ENCODE measurements at regions not wholly inside any gene's neighbourhood (a gene's known extent, or its start where the extent isn't known, plus 50 kb on each side); places are given as distances from the start of the nearest gene placed in this dataset.

DNA sequence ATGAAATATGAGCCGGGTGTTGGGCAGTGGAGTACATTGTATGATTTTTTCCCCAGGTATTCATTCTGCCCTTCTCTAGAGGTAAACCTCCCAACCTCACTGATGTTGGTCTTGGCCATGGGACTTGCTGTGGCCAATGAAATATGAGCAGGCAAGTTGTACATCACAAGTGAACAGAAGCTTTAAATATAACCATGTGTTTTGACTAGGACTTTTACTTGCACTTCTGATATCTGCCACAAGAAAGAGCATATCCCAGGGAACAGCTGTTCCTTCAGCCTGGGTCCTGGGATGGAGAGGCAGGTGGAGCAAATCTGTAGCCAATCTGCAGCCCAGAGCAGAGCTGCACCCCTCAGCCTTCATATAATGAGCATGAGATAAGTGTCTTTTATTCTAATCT lies 109.8 kb upstream of the PALS2 start:
- no peak for TF ChIP-seq PPARA (CRISPR knock-in tag; IDR thresholded peaks at IDR 0.05; ENCODE audit: borderline replicate concordance)
- TF ChIP-seq GLIS3 (CRISPR knock-in tag; IDR thresholded peaks at IDR 0.05): no peak
- TF ChIP-seq TCF4 (CRISPR knock-in tag; IDR thresholded peaks at IDR 0.05; ENCODE audit: borderline replicate concordance): no peak
- no peak for TF ChIP-seq ZC3H10 (CRISPR knock-in tag; IDR thresholded peaks at IDR 0.05)
- TF ChIP-seq OSR1 (CRISPR knock-in tag; IDR thresholded peaks at IDR 0.05): no peak
- no peak for TF ChIP-seq ESRRG (CRISPR knock-in tag; IDR thresholded peaks at IDR 0.05)
- TF ChIP-seq RARB (CRISPR knock-in tag; IDR thresholded peaks at IDR 0.05): no peak
- TF ChIP-seq TOX (CRISPR knock-in tag; IDR thresholded peaks at IDR 0.05; ENCODE audit: borderline replicate concordance): no peak
- TF ChIP-seq, protein P1, sequence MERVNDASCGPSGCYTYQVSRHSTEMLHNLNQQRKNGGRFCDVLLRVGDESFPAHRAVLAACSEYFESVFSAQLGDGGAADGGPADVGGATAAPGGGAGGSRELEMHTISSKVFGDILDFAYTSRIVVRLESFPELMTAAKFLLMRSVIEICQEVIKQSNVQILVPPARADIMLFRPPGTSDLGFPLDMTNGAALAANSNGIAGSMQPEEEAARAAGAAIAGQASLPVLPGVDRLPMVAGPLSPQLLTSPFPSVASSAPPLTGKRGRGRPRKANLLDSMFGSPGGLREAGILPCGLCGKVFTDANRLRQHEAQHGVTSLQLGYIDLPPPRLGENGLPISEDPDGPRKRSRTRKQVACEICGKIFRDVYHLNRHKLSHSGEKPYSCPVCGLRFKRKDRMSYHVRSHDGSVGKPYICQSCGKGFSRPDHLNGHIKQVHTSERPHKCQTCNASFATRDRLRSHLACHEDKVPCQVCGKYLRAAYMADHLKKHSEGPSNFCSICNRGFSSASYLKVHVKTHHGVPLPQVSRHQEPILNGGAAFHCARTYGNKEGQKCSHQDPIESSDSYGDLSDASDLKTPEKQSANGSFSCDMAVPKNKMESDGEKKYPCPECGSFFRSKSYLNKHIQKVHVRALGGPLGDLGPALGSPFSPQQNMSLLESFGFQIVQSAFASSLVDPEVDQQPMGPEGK (CRISPR knock-in tag; IDR thresholded peaks at IDR 0.05; ENCODE audit: borderline replicate concordance): no peak
- TF ChIP-seq, protein P2, sequence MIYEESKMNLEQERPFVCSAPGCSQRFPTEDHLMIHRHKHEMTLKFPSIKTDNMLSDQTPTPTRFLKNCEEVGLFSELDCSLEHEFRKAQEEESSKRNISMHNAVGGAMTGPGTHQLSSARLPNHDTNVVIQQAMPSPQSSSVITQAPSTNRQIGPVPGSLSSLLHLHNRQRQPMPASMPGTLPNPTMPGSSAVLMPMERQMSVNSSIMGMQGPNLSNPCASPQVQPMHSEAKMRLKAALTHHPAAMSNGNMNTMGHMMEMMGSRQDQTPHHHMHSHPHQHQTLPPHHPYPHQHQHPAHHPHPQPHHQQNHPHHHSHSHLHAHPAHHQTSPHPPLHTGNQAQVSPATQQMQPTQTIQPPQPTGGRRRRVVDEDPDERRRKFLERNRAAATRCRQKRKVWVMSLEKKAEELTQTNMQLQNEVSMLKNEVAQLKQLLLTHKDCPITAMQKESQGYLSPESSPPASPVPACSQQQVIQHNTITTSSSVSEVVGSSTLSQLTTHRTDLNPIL (CRISPR knock-in tag; IDR thresholded peaks at IDR 0.05; ENCODE audit: low read depth): no peak
- TF ChIP-seq ZNF565 (CRISPR knock-in tag; conservative IDR thresholded peaks at IDR 0.05; ENCODE audit: low read depth): no peak
- TF ChIP-seq, protein P3, sequence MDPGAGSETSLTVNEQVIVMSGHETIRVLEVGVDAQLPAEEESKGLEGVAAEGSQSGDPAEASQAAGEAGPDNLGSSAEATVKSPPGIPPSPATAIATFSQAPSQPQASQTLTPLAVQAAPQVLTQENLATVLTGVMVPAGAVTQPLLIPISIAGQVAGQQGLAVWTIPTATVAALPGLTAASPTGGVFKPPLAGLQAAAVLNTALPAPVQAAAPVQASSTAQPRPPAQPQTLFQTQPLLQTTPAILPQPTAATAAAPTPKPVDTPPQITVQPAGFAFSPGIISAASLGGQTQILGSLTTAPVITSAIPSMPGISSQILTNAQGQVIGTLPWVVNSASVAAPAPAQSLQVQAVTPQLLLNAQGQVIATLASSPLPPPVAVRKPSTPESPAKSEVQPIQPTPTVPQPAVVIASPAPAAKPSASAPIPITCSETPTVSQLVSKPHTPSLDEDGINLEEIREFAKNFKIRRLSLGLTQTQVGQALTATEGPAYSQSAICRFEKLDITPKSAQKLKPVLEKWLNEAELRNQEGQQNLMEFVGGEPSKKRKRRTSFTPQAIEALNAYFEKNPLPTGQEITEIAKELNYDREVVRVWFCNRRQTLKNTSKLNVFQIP (CRISPR knock-in tag; IDR thresholded peaks at IDR 0.05; ENCODE audit: borderline replicate concordance, low read depth): no peak
- no peak for TF ChIP-seq ZFP3 (CRISPR knock-in tag; IDR thresholded peaks at IDR 0.05)
- no peak for TF ChIP-seq ISL1 (CRISPR knock-in tag; IDR thresholded peaks at IDR 0.05)
